ENCODE measurements at regions not wholly inside any gene's neighbourhood (a gene's known extent, or its start where the extent isn't known, plus 50 kb on each side); places are given as distances from the start of the nearest gene placed in this dataset.
A peak's percentile ranks its signal among the peaks of the same experiment; 100 is the strongest.

DNA sequence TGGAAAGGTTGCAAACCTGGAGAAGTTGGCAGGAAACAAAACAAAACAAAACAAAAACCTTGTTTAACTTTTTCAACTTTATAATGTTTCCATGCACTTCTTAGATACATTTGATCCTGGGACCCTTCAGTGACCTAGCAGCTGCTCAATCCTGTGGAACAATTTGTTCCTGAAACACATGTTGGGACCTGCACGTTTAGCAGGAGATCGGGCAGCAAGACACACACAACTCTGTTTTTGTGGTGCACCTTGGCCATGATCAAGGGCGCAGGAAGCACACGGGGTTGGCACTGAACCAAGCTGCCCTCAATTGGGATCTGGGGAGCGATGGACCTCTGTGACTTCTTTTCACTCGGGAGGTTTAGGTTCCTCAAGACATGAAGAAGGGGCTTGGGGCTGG lies 268.7 kb downstream of the LOXHD1 start:
- no peak for DNase-seq

DNA sequence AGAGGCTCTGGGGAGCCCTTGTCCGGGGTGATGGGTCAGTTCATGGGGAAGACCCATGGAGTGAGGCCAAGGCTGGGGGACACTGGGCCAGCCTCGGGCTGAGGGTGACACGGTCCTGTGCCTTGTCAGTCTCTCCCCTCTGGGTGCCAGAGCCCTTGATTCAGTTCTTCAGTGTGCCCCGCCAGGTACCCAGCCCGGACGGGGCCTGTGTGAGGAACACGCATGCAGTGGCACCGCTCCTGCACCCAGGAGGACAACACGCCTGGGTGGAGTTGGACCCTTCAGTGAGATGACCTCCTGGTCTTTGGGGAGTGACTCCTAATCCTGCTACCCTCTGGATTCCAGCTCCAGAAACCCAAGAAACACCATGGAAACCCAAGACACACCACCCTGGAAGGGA lies 264.4 kb downstream of the LOXHD1 start:
- DNase-seq: no peak

DNA sequence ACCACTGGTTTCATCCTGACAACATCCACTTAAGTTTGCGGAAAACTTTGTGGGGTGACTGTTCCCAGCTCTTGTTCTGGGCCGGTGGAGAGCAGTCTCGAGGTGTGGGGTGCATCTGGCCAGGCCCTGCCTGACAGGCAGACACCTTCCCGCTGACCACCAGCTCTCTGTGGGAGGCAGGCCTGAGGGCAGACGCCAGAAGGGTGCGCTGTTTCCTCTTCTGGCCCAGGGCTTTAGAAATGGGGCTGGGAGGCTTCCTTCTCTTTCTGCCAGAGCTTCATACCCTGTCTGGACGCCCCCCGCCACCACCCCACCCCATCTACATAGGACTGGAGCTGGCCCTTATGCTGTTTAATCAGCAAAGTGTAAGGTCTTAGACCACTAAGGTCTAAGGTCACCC lies 263.8 kb downstream of the LOXHD1 start:
- no peak for DNase-seq

DNA sequence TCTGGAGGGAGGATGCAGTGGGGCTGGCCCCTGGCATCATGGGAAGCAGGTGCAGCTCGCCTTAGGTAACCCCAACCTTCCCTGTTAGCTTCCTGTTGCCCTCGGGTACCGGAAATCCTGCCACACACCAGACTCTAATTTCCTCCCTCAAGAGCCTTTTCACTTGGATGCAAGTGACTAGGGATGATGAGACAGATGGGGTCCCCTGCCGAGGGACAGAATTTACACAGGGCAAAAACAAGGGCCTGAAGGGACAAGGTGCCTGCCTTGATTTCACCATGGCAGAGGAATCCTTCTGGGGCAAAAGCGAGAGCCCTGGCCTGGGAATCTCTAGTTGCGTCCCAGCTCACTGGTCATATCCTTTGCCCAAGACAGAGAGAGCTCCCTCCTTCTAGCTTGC lies 263.1 kb downstream of the LOXHD1 start:
- no peak for DNase-seq

DNA sequence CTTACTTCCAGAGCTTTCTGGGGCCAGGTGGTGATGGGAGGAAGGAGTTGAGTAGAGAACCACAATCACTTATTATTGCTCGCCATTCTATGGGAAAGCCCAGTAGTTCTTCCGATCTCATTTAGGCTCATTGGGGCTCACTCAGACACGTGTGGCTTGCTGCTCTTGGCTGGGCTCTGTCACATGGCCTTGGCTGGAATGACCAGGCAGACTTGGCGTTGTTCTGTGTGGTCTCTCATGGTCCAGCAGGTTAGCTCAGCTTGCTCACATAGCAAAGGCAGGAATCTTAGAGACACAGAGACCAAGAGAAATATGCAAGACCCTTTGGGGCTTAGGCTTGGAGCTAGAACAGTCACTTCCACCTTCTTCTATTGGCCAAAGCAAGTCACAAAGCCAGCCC lies 261.2 kb downstream of the LOXHD1 start:
- DNase-seq: no peak

DNA sequence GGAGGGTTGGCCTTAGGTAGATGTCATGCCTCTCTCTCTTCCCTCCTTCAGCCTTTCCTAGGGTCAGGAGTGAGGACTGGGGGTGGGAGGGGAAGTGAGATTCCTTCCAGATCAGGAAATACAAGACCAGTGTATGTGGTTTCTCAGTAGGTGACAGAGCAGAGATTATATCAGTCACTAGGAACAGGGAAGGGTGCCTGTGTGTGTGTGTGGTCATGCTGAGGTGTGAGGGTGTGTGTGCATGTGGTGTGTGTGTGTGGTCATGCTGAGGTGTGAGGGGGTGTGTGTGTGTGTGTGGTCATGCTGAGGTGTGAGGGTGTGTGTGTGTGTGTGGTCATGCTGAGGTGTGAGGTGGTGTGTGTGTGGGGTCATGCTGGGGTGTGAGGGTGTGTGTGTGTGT lies 259.8 kb downstream of the LOXHD1 start:
- no peak for DNase-seq

DNA sequence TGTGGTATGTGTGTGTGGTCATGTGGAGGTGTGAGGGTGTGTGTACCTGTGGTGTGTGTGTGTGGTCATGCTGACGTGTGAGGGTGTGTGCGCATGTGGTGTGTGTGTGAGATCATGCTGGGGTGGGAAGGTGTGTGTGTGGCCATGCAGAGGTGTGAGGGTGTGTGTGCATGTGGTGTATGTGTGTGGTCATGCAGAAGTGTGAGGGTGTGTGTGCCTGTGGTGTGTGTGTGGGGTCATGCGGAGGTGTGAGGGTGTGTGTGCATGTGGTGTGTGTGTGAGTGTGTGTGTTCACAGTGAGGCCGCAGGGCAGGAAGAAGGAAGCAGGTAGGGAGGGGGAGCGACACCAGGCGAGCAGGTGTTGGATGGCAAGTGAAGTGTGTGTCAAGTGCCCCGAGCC lies 259.0 kb downstream of the LOXHD1 start:
- no peak for DNase-seq

DNA sequence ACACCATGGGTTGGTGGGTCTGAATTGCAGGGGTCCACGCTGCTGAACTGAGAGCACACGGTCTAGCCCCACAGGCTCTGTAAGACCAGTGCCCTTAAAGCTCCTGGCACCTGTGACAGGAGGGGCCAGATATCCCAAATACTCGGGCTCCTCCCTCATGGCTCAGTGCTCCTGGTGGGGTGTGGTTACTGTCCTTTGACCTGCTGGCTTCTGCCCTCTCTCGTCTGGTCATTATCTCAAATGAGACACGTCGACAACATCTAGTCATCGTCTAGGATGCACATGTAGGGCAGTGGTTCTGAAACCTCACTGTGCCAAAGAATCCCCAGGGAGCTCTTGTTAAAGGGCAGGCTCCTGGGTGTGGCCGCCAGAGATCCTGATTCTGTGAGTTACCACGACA lies 258.4 kb downstream of the LOXHD1 start:
- no peak for DNase-seq

DNA sequence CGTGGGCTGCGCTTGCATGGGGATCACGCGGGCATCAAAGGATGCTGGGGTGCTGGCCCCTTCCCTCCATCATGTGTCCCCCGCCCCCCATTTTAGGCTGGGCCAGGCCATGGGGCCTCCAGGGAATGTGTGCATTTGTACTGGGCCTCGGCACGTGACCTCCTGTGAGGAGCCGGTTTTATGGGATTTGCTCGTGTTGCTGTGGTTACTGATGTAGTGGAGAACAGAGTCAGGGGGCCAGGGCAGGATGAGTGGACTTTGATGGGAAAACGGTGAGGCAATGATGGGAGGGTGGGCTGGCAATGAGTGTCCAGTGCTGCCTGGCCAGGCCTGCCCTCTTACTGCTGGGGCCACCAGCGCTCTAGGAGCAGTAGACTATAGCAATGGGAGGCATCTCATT lies 257.7 kb downstream of the LOXHD1 start:
- no peak for DNase-seq

DNA sequence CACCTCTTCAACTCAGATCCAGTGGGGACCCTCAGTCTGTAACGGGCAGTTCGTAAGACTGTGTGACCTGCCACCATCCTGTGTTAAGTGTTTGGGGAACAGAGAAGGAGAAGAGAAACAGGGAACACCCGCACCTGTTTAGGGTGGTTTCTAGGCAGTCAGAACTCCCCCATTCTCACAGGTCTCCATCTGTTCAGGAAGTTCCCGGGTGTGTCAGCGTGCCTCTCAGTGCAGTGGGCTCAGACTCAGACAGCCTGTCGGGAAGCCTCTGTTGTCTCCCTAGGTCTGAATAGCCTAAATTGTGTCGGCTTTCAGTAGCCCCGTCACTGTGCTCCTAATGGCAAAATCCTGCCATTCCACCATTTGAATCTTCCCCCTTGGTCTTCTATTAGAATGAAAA lies 256.6 kb downstream of the LOXHD1 start:
- DNase-seq: no peak

DNA sequence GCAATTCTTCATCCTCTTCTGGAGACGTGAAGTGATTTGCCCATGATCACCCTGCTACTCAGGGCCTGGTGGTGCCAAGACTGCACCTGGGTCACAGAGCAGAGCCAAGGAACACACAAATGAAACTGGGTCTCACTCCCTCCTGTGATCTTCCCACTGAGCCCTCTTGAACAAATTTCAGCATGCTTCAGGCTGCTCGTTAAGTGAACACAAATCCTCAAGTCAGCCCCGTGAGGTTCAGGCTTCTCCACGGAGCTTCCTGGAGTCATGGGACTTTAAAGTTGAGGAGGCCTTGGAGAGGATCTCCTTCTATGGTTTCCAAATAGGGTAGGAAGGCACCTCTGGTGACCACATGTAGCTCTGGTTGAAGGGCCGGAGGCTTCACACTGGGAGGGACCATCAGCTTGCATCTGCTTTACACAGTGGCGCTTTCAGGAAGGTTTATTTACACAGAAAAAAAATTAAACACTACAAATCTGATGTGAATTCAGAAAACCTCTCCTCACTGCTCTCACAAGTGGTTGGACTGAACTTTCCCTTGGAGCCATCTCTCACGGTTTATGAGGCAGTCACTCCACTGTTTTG lies 255.4 kb downstream of the LOXHD1 start:
- no peak for DNase-seq

DNA sequence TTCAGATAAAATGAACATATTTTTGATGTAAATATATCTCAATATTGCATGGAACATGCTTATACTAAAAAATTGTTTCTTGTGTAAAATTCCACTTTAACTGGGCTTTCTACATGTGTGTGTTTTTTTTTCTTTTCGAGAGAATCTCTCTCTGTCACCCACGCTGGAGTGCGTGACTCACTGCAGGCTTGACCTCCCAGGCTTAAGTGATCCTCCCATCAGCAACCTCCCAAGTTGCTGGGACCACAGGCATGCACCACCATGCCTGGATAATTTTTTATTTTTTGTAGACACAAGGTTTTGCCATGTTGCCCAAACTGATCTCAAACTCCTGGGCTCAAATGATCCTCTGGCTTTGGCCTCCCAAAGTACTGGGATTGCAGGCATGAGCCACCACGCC lies 254.6 kb downstream of the LOXHD1 start:
- peak; percentile 60 for DNase-seq

DNA sequence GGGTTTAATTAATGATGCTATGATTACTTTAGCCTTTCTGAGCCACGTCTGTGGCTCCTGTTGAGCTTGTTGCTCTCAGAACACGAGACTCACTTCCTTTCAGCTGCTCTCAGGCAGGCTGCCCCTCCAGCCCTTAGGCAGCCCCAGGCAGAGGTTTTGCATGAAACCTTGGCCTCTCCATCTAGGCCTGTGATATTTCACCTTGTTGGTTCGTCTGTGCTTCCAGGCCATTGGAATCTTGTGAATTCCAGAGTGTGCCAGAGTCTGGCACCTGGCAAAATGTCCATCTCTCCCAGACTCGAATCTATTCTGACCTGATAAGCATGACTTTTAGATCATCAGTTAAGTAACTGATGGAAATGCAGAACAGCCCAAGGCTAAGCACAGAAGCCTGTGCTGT lies 254.1 kb downstream of the LOXHD1 start:
- DNase-seq: no peak

DNA sequence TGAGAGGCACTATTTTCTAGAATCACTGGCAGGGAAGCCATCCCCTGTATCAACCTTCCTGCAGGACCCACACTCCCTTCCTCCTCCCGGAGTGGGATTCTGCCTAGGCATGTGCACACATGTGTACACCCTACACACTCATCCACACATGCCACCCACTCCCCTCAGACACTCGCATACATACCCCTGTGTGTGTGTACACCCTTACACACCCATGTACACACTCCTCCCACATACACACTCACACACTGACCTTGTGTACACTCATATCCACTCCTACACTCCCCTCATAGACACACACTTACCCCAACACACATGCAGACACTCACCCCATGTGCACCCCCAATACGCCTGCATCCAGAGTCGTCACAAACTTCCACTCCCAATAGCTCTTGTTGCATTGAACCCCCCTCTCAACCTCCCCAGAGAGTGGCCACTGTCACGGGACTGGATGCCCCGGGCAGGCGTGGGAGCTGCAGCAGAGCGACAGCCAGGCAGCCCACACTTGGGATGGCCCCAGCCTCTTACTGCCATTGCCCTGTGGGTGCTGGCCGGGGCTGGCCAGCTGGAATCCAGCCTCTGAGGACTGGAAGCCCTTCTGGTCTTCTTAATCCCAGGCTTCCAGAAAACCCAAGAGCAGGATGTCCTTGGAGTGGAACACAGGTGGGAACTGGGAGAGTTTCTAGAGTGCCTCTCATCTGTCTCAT lies 251.0 kb downstream of the LOXHD1 start:
- DNase-seq: no peak

DNA sequence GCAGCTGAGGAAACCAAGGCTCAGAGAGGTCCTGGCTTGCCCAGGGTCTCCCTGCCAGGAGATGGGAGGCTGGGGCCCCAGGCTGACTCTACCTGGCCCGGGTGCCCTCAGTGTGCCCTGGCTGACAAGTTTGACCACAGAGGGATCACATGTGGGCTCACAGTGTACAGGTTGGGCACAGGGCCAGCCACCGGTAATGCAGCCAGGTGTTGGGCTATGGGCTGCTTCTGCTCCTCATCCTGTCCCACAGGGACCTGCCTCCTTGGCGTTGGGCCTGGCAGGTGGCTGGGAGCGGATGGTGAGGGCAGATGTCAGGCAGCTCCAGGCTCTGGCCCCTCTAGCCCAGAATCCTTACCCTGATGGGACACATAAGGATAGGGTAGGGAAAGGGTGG lies 250.5 kb downstream of the LOXHD1 start:
- no peak for DNase-seq

DNA sequence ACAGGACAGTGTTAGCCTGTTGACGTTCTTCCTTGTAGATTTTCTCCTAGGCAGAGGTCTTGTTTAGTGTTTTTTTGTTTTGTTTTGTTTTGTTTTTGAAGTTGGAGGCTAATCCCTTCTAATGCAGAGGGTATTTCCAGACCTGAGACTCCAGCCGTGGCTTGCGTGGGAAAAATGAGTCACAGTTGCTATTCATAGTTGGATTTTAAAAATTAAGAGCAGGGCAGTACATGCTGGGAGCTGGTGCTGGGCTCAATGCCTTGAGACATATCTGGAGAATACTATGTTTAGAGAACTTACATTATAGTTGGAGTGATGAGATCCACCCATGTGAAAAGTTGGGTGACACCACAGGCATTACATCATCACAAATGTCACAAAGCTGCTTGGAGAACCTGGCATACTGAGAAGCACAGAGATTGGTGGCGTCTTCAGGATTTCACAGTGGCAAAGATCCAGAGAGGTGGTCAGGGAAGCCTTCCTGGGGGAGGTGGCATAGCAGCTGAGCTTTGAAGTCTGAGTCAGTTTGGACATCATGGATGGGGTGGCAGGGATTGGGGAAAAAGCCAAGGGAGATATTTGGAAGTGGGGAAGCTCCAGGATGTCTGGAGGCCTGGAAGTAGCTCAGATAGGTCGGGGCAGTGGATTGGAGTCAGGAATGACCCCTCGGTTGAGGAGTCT lies 249.4 kb downstream of the LOXHD1 start:
- no peak for DNase-seq

DNA sequence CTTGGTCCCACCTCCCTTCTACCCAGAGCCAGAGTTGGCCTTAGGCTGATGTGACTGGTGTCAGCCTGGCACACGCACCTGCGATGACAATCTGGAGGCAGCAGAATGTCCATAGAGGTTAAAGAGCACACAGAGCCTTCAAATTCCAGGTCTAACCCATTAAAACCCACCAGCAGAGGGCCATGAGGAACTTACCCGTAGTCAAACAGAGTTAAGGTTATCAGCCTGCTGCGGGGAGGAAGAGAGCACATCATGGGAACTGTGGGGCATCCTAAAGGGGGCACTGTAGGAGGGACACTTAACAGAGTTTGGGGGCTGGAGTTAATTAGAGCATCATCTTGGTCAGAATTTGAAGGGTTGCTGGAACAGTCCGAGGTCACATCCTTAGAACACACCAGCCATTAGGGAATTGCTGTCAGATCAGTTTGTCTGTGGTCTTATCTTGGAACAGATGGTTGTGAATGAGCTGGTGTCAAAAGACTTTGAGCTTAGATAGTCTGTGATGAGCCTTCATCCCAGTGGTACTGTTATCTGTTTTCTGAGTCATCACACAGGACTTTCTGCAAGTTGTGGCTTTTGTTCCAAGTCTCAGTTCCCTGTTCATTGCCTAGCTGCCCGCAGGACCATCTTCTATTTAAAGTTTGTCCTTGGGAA lies 248.6 kb downstream of the LOXHD1 start:
- DNase-seq: no peak

DNA sequence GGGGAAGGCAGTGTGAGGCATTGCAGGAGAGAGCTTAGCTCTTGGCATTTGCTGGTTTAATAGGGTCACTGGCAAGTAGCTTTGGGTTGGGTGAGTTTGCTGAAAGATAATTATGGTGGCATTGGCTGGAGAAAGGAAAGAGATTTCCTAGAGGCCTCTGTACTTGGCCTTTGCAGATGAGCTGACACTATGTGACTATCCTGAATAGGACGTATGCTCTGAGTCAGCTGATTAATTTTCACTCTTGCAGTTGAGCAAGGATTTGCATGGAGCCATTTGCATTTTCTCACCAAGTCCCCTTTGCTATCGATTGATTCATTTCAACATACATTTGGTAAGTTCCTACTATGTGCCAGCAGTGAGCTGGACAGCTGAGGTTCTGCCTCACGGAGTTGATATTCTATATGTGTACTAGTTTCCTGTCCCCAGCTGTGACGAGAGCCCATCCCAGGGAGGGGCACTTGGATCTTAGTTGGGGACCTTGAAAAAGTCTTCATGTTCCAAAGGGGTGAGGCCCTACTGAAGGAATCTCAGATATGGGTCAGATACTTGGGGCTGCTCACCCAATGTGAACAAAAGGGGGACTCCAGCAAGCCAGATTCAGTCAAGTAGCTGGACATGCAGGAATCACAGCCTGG lies 245.7 kb downstream of the LOXHD1 start:
- DNase-seq: no peak

DNA sequence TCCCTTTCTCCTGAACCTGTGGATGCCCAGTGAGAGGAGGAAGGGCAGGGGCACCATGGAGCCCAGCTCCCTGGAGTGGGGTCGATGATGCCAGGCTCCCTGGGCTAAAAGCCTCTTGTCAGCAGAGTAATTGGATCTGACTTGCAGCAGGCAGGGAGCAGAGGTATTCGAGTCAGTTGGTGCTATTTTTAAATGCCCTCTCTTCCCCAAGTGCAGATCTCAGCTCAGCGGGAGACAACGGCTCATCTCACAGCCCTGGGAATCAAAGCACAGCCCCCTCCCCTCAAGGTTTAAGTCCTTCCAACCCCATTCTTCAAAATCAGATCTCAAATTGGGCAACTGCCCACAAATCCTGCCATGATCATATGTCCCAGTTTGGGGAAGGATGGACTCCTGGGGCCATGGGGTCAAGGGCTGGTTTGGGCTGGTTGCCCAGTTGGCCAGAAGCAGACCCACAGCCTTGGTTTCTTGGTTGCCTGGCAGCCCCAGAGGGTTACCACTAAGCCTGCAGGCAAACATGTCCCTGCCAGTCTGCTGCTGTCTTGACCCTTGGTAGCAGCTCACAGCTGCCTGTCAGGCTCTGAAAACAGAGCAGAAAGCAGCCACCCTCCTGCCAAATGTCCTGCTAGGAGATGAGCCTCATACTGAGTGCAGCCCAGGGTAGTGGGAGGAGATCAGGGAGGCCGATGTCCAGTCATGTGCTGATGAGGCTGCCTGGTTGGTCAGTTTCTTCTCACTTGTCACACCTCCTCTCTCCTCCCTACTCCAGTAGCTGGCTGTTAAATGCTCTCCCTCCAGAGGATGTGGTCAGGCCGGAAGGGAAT lies 244.9 kb downstream of the LOXHD1 start:
- peak; percentile 11 for DNase-seq

DNA sequence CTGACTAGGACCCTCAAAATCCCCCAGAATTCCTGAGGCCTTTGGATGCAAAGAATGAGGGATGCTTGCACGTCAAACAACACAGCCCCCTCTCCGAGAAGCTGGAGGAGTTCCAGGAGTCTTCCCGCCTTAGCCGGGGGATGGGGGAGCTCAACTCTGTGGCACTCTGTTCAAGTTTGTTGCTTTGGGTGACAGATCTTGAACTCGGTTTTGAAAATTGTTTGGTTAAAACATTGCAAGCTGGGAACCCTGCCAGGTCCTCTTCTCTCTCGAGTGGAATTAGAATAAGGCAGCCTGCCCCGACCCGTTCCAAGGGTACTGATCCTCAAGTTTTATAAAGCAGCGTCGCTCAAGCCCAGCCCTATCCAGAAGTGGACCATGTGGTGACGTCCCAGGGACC lies 244.1 kb downstream of the LOXHD1 start:
- DNase-seq: no peak

DNA sequence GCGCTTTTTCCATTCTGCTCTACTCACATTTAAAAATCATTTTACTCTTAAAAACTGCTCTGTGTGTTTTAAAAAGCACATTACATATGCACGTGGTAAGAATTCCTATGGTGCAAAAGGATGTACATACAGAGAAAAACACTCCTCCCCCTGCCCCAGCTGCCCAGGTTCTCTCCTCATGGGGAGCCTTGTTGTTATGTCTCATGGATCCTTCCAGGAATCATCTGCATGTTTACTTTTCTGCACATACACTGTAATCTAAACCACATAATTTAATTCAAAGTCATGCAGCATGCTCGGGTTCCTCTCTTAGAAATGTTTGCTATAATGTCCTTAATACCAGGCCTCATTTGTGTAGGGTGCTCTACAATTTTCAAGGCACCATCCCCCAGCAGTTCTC lies 243.3 kb downstream of the LOXHD1 start:
- no peak for DNase-seq

DNA sequence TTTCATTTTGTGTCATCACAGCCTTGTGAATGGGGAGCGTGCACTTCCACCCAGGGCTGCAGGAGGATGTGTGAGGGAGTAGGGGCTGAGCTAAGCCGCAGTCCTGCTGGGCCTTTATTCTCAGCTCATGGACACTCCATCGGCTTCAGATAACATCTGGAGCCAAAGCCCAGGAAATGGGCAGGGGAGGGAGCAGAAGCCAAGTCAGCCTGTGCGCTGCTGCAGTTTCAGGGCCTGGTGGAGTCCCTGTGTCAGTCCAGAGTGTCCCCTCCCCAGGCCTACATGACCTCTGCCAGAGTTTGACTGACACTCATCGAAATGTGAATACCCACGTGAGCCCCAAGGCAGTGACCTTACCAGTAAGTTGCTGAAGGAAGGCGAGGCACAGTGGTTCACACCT lies 242.2 kb downstream of the LOXHD1 start:
- DNase-seq: no peak

Measured in EL (cell line).